ENCODE measurements at regions not wholly inside any gene's neighbourhood (a gene's known extent, or its start where the extent isn't known, plus 50 kb on each side); places are given as distances from the start of the nearest gene placed in this dataset.

DNA sequence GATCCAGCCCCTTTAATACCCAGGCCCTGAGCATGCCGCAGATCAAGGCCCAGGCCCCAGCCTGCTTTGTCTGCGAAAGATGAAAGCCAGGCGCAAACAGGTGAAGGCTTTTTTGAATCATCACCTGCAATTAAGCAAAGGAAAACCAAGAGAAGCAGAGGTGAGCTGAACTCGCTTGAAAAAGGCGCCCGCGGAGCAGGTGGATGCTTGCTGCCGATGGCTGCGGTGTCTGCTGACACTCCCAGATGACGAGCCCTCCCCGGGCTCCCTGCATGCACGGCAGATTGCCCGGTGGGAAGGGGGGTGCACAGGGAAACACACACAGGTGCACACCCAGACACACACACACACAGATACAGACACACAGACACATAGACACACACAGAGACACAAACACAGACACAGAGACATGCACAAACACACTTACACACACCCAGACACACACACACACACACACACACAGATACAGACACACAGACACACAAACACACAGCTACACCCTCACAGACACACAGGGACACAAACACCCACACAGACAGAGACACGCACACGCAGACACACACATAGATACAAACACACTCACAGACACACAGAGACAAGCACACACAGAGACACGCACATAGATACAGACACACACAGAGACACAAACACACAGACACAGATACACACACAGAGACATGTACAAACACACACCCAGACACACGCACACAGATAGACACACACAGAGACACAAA is 142.6 kb upstream of the RNF32 start:
- no peak for TF ChIP-seq EZH2phosphoT487 (IDR thresholded peaks at IDR 0.05; ENCODE audit: borderline replicate concordance, low read length)
- TF ChIP-seq, protein P1, sequence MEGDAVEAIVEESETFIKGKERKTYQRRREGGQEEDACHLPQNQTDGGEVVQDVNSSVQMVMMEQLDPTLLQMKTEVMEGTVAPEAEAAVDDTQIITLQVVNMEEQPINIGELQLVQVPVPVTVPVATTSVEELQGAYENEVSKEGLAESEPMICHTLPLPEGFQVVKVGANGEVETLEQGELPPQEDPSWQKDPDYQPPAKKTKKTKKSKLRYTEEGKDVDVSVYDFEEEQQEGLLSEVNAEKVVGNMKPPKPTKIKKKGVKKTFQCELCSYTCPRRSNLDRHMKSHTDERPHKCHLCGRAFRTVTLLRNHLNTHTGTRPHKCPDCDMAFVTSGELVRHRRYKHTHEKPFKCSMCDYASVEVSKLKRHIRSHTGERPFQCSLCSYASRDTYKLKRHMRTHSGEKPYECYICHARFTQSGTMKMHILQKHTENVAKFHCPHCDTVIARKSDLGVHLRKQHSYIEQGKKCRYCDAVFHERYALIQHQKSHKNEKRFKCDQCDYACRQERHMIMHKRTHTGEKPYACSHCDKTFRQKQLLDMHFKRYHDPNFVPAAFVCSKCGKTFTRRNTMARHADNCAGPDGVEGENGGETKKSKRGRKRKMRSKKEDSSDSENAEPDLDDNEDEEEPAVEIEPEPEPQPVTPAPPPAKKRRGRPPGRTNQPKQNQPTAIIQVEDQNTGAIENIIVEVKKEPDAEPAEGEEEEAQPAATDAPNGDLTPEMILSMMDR (IDR thresholded peaks at IDR 0.05; ENCODE audit: low read depth, low read length, poor library complexity, severe bottlenecking) = no peak

All from DOHH2 (cell line).